Ascending aorta (tissue), 2 donors: ENCODE measurements at regions not wholly inside any gene's neighbourhood (a gene's known extent, or its start where the extent isn't known, plus 50 kb on each side); places are given as distances from the start of the nearest gene placed in this dataset.
"Not testable (repeated sequence)": the region's sequence is repeated elsewhere in the genome, so short reads cannot be mapped to it uniquely, and the experiment has no call there.

Experiments used
- DNase-seq, 2 donors: peaks; one replicate each; pipeline ENCODE4 v3.0.0-alpha.2; 2019; ENCODE audit warnings: low spot score in 2 of 2
- H3K27ac ChIP-seq, 2 donors: fragments of 200-600 bp; sonication (generic); one replicate each; pipeline ENCODE4 v1.5.1; 2016 to 2017; ENCODE audit warnings: mild to moderate bottlenecking in 1 of 2
- H3K27me3 ChIP-seq: fragments of 200-600 bp; sonication (generic); one replicate; pipeline ENCODE4 v1.5.1; 2017
- H3K36me3 ChIP-seq, 2 donors: fragments of 200-600 bp; sonication (generic); one replicate each; pipeline ENCODE4 v1.5.1; 2016
- H3K4me1 ChIP-seq, 2 donors: fragments of 200-600 bp; sonication (generic); one replicate each; pipeline ENCODE4 v1.5.1; 2016 to 2017; ENCODE audit warnings: mild to moderate bottlenecking in 1 of 2
- H3K4me3 ChIP-seq, 2 donors: fragments of 200-600 bp; sonication (generic); one replicate each; pipeline ENCODE4 v1.5.1; 2016 to 2017; ENCODE audit warnings: mild to moderate bottlenecking in 1 of 2
- H3K9me3 ChIP-seq, 2 donors: fragments of 200-600 bp; sonication (generic); one replicate each; pipeline ENCODE4 v1.5.1; 2016
- CTCF ChIP-seq, 3 experiments: fragments of 200-600 bp in 2 of 3; fragments of 450-650 bp in 1 of 3; sonication (generic) in 2 of 3; IDR thresholded peaks; one replicate each; pipeline ENCODE4 v1.5.1; 2016 to 2019; ENCODE audit warnings: antibody characterized with exemption in 3 of 3, mild to moderate bottlenecking in 1 of 3, moderate library complexity in 1 of 3
- intact Hi-C: fragments of 100-400 bp; cut with DNase I; formaldehyde crosslinking; loops from one replicate; pipeline ENCODE4 v1.15.1; 2023

DNA sequence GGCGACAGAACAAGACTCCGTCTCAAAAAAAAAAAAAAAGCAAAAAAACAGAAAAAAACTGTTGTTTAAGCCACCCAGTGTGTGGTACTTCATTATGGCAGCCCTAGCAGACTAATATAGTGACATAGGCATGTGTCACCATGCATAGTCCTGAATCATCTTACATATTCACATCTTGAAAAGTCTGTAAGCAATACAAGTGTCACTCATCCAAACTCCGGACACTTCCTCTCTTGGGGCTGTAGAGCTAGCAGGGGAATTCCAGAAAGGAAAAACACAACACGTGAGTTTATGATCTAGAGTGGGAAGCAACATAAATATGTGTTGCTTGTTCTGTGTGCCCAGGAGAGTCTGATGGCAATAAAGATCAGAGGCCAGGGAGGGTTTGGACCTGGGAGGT lies 81.6 kb upstream of the KCNE2 start:
- no peaks in the 10 kb centered on the region for H3K27me3 ChIP-seq
- no peak overlapping the region for H3K27ac ChIP-seq
- no peaks in the 10 kb centered on the region for H3K36me3 ChIP-seq
- TF ChIP-seq CTCF (IDR thresholded peaks at IDR 0.05) = no peak
- intact Hi-C loops = no loop called here
- DNase-seq = no peak
- no peaks in the 10 kb centered on the region for H3K9me3 ChIP-seq
- no peak overlapping the region for H3K4me3 ChIP-seq
- peaks cover 0 to 7% of the 10 kb centered on the region in 2 donors for H3K4me1 ChIP-seq

DNA sequence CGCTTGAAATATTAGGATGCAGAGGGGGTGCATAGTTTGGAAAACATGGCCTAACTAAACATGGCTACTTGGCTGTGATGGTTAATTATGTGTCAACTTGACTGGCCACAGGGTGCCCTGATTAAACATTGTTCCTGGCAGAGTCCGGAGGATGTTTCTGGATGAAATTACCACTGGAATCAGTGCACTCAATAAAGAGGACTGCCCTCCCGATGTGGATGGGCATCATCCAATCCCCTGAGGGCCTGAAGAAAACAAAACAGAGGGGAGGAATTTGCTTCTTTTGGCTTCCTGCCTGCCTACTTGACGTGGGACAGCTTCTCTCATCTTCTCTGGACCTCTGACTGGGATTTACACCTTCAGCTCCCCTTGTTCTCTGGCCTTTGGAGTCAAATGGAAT lies 79.1 kb upstream of the KCNE2 start:
- Histone ChIP-seq H3K36me3 (no peaks in the 10 kb centered on the region), H3K4me3 (no peak overlapping the region), H3K27me3 (no peaks in the 10 kb centered on the region), H3K9me3 (no peaks in the 10 kb centered on the region), H3K27ac (no peak overlapping the region), H3K4me1 (peaks cover 0 to 7% of the 10 kb centered on the region in 2 donors)
- no peak for TF ChIP-seq CTCF (IDR thresholded peaks at IDR 0.05)
- no peak for DNase-seq
- intact Hi-C loops = no loop called here

- H3K36me3 ChIP-seq, H3K27me3 ChIP-seq, DNase-seq, intact Hi-C loops, H3K27ac ChIP-seq, H3K4me3 ChIP-seq, H3K9me3 ChIP-seq, H3K4me1 ChIP-seq: not testable (repeated sequence)
Measured at GRCh38 chr21:34288042-34288441, 75.8 kb upstream of the KCNE2 start.

DNA sequence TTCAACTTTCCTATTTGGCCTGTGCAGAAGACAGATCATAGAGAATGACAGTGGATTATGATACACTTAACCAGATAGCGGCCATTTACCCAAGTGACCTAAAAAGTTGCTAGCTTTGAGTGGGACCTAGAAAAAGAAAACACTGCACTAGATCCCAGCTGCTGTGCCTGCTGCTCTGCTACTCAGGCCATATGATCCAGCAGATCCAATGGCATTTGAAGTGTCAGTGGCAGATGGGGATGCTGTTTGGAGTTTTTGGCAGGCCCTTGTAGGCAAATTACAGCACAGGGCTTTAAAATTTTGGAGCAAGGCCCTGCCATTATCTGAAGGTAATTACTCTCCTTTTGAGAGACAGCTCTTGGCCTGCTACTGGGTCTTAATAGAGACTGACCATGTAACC lies 74.0 kb upstream of the KCNE2 start:
- no peak overlapping the region for H3K27ac ChIP-seq
- no peak for TF ChIP-seq CTCF (IDR thresholded peaks at IDR 0.05)
- intact Hi-C loops = no loop called here
- no peaks in the 10 kb centered on the region for H3K27me3 ChIP-seq
- no peak for DNase-seq
- no peaks in the 10 kb centered on the region for H3K9me3 ChIP-seq
- H3K36me3 ChIP-seq = no peaks in the 10 kb centered on the region
- H3K4me3 ChIP-seq = no peak overlapping the region
- no peaks in the 10 kb centered on the region for H3K4me1 ChIP-seq

- intact Hi-C loops = no loop called here
Measured at GRCh38 chr21:34296878-34297277, 66.9 kb upstream of the KCNE2 start.

GRCh38 chr21:34298534-34299167 lies 65.2 kb upstream of the KCNE2 start:
- Histone ChIP-seq H3K9me3 (no peaks in the 10 kb centered on the region), H3K4me1 (peaks cover 0 to 2% of the 10 kb centered on the region in 2 donors), H3K36me3 (no peaks in the 10 kb centered on the region), H3K4me3 (no peak overlapping the region), H3K27ac (no peak overlapping the region), H3K27me3 (no peaks in the 10 kb centered on the region)
- no peak for TF ChIP-seq CTCF (IDR thresholded peaks at IDR 0.05)
- intact Hi-C loops = no loop called here
- no peak for DNase-seq

More at GRCh38 chr21:34296878-34297277, 66.9 kb upstream of the KCNE2 start:
- no peak overlapping the region for H3K27ac ChIP-seq
- no peak for TF ChIP-seq CTCF (IDR thresholded peaks at IDR 0.05)
- DNase-seq = no peak
- no peak overlapping the region for H3K4me3 ChIP-seq
- no peaks in the 10 kb centered on the region for H3K9me3 ChIP-seq
- H3K4me1 ChIP-seq = peaks cover 0 to 2% of the 10 kb centered on the region in 2 donors
- no peaks in the 10 kb centered on the region for H3K36me3 ChIP-seq
- no peaks in the 10 kb centered on the region for H3K27me3 ChIP-seq
